GM12874 (cell line): ENCODE measurements at regions not wholly inside any gene's neighbourhood (a gene's known extent, or its start where the extent isn't known, plus 50 kb on each side); places are given as distances from the start of the nearest gene placed in this dataset.

Source experiments
- TF ChIP-seq, protein P1 (sequence below): IDR thresholded peaks from 2 replicates; pipeline ENCODE4 v1.5.1; 2011; ENCODE audit warnings: low read depth, mild to moderate bottlenecking, control low read depth, low read length, moderate library complexity; ENCODE audit not compliant: insufficient read depth

DNA sequence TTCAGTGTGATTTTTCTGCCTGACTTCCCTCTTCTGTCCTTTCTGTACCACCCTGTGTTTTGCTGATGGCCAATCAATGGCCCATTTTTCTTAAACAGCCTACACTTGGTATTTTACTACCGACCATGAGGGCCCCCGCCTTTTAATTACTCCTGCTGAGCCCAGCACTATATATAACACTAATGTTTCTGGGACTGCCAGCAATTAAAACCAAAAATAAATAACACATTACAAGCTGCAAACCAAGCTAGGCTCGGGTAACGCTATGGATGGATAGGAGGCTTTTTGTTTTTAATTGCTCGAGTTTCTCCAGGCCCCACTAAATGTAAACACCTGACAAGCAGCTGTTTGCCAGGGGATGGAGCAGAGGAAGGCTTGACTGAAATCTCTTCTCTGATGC lies 915.4 kb upstream of the AUTS2 start:
- TF ChIP-seq, protein P1, sequence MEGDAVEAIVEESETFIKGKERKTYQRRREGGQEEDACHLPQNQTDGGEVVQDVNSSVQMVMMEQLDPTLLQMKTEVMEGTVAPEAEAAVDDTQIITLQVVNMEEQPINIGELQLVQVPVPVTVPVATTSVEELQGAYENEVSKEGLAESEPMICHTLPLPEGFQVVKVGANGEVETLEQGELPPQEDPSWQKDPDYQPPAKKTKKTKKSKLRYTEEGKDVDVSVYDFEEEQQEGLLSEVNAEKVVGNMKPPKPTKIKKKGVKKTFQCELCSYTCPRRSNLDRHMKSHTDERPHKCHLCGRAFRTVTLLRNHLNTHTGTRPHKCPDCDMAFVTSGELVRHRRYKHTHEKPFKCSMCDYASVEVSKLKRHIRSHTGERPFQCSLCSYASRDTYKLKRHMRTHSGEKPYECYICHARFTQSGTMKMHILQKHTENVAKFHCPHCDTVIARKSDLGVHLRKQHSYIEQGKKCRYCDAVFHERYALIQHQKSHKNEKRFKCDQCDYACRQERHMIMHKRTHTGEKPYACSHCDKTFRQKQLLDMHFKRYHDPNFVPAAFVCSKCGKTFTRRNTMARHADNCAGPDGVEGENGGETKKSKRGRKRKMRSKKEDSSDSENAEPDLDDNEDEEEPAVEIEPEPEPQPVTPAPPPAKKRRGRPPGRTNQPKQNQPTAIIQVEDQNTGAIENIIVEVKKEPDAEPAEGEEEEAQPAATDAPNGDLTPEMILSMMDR: no peak

DNA sequence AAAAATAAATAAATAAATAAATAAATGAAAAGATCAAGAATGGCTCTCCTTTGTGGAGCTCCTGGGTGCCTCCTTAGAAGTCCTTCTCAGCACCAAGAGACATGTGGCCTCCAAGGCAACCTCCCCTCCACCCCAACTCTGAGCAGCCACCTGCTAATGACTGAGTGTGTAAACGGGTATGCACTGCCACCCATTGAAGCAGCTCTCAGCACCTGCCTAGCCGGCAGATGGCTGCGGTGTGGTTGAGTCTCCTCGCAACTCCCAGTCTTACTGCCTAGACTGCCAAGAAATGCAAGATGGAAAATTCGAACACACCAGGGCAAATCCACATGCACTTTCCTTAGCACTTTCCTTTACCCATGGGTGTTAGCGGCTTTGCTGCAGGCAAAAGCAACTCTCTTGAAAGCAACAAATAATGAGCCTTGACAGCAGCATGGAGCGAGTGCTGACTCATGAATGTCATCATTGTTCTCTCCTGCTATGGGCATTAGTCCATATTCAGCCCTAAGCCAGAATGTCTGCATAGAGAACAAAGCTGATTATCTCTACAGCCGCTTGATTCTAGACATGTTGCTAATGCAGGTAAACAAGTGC lies 913.9 kb upstream of the AUTS2 start:
- TF ChIP-seq, protein P1: no peak

DNA sequence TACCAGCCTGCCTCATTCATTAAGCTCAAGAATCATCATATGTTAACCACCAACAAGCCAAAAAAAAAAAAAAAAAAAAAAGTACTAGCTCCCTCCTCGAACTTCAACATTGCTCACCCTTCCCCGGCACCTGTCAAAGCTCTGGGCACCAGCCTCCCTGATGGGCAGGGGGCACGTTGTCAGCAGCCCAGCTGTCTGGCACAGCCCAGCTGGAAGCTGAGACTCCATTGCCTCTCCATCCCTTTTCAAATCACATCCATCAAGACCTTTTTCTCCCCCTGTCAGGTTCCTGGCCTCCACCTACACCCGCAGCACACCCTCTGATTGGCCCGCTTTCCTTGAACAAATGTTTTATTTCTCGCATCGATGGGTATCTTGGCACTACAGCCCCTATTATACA lies 913.3 kb upstream of the AUTS2 start:
- TF ChIP-seq, protein P1: no peak

DNA sequence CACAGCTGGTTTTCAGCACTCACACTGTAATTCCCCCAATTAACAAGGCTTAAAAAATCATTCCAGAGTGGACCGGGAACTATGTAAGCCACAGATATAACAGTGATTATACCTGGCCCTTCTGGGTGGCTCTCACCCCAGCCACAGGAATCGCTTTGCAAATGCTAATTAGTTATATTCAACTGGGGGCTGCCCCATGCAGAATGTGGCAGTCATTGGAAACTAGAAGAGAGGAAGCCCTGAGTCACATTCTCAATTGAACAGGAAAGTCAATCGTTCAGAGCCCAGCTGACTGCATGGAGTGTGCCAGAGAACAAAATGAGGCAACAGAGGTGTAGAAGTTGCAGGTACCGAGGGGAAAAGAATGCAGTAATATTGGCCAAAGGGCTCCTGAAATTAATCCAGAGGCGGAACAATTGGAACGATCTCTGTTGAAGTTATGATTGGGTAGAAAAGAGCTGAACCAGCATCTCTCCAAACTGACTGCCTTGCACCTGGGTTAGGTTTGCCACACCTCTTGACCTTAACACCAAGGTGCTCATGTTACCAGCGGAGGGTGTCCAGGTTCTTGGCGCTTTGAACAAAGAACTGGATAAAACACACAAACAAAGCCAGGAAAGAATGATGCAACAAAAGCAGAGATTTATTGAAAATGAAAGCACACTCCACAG lies 909.7 kb upstream of the AUTS2 start:
- TF ChIP-seq, protein P1: no peak

DNA sequence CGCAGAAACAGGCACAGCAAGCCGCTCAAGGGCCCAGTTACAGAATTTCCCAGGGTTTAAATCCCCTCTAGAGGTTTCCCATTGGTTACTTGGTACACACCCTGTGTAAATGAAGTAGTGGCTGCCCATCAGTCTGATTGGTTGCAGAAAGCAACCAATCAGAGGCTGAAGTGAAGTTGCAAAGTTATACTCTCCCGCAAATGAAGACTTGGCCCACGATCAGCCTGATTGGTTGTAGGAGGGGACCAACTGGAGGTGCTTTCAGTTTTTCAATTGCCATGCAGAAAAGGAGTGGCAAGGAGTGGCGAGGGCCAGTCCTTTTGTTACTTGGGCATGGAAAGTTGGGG lies 909.2 kb upstream of the AUTS2 start:
- TF ChIP-seq, protein P1: no peak

DNA sequence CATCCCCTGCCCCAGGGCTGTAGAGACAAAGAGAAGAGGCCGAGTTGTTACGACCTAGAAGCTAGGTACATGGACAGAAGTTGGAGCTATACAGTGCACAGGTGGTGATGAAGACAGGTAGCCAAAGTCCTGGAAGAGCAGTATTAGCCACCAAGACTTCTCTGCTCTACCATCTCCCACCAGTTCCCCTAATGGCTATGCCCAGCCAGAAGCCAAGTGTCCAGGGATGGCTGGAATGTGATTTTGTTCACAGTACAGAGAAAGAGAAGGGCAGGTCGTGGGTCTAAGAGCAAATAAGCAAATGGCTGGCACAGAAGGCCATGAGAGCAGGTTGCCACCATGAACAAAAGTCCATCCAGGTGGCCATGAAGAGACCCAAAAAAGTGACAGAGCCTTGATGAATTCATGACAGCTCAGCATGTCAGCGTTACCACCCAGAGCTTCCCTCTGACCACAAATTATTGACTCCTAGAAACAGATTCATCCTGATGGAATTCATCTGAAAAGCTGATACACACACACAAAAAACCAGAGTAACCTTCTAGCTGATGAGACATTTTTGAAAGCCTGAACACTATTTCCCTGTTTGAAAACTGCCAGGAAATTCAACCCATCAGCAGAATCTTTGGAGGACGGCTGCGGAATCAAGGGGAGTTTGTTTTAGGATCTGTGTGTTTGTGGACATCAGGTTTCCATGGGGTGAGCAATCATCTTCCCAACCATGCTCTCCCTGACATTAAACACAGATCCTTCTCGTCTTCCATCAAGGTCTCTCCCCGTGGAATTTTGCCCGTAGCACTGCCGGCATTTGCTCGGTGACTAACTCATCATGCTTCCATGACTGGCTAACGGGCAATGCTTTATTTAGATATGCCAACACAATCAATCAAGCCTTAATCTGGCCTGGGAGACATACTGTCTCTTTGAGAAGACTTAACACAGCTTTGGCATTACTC lies 906.7 kb upstream of the AUTS2 start:
- TF ChIP-seq, protein P1: no peak

DNA sequence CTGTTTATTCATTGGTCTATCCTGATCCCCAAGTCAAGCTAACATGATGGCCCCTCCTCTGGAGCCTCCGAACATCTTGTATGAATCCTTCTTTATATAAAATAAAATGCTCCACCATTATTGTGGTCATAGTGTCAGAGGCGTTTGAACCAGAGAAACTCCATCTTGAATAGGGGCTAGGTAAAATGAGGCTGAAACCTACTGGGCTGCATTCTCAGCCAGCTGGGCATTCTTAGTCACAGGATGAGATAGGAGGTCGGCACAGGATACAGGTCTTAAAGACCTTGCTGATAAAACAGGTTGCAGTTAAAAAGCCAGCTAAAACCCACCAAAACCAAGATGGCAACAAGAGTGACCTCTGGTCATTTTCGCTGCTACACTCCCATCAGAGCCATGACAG lies 905.8 kb upstream of the AUTS2 start:
- TF ChIP-seq, protein P1: no peak
